ENCODE measurements at regions not wholly inside any gene's neighbourhood (a gene's known extent, or its start where the extent isn't known, plus 50 kb on each side); places are given as distances from the start of the nearest gene placed in this dataset.

GRCh38 chr7:12882710-12883109 is 195.3 kb downstream of the ARL4A start:
- TF ChIP-seq CTCF (IDR thresholded peaks at IDR 0.05; ENCODE audit: insufficient read depth, low read length) (no peak), REST (IDR thresholded peaks at IDR 0.05; ENCODE audit: insufficient replicate concordance, low read depth) (no peak), POLR2AphosphoS5 (IDR thresholded peaks at IDR 0.05; ENCODE audit: low read depth) (no peak)
